Endothelial cell of umbilical vein (primary cell): ENCODE measurements at regions not wholly inside any gene's neighbourhood (a gene's known extent, or its start where the extent isn't known, plus 50 kb on each side); places are given as distances from the start of the nearest gene placed in this dataset.

Experiments
- BruUV-seq: library from RNA; stranded (reverse); fragments of 400-500 nt; replicated peaks from 2 replicates; lab custom pipeline; 2021; lab: Mats Ljungman, UMichigan
- CTCF ChIA-PET: fragments of 300-600, 350-600 bp; sonication (Branson Sonifier 250); formaldehyde crosslinking; loops from one replicate; lab custom pipeline; 2021; ENCODE audit warnings: antibody characterized with exemption, inconsistent platforms; lab: Charles Lee
- POLR2A ChIA-PET: fragments of 300-600, 350-600 bp; sonication (Branson Sonifier 250); formaldehyde crosslinking; loops from one replicate; lab custom pipeline; 2021; ENCODE audit warnings: antibody characterized with exemption, inconsistent platforms; lab: Charles Lee
- DNase-seq: peaks from one replicate; pipeline ENCODE4 v3.0.0-alpha.2; 2011; ENCODE audit warnings: low read depth, low spot score
- FAIRE-seq: peaks from 2 replicates; lab custom pipeline; 2011; peaks lifted over from hg19 to GRCh38; lab: Jason Lieb, UNC
- H2AFZ ChIP-seq: 2 replicates; pipeline ENCODE4 v1.6.0; 2012; ENCODE audit warnings: low read depth, low read length, control low read depth, inconsistent platforms
- H3K27ac ChIP-seq: 2 replicates; pipeline ENCODE4 v1.5.1; 2011; ENCODE audit warnings: low read depth, mild to moderate bottlenecking, control low read depth, low read length, moderate library complexity; ENCODE audit not compliant: insufficient read depth
- H3K27me3 ChIP-seq, 2 experiments: 2 replicates each; pipeline versions ENCODE4 v1.6.0 to v1.6.1; 2011; ENCODE audit warnings: low read length in 2 of 2, mixed read lengths in 1 of 2; ENCODE audit not compliant: control insufficient read depth in 2 of 2, insufficient read depth in 2 of 2
- H3K36me3 ChIP-seq, 2 experiments: 2 replicates in 1 of 2; 3 replicates in 1 of 2; pipeline ENCODE4 v1.5.1; 2011; ENCODE audit warnings: low read length in 2 of 2, mild to moderate bottlenecking in 1 of 2, moderate library complexity in 1 of 2; ENCODE audit not compliant: control insufficient read depth in 2 of 2, insufficient read depth in 2 of 2; ENCODE audit errors: extremely low read depth in 1 of 2
- H3K4me1 ChIP-seq: 3 replicates; pipeline ENCODE4 v1.5.1; 2011; ENCODE audit warnings: mild to moderate bottlenecking, low read length; ENCODE audit not compliant: control insufficient read depth, insufficient read depth; ENCODE audit errors: extremely low read depth
- H3K4me2 ChIP-seq: 2 replicates; pipeline ENCODE4 v1.6.1; 2011; ENCODE audit warnings: low read length, control low read depth, mixed read lengths; ENCODE audit not compliant: insufficient read depth
- H3K4me3 ChIP-seq, 3 experiments: fragments of 200-600 bp in 1 of 3; sonication (generic), shearing (Covaris generic) in 1 of 3; replicated peaks in 1 of 3; 2 replicates each; pipeline ENCODE4 v1.5.1; 2011 to 2016; ENCODE audit warnings: control low read depth in 3 of 3, low read length in 3 of 3, mild to moderate bottlenecking in 2 of 3, inconsistent platforms in 1 of 3, low read depth in 1 of 3, moderate library complexity in 1 of 3; ENCODE audit not compliant: insufficient read depth in 1 of 3
- H3K79me2 ChIP-seq: 2 replicates; pipeline ENCODE4 v1.6.0; 2012; ENCODE audit warnings: low read length, inconsistent platforms; ENCODE audit not compliant: control insufficient read depth, insufficient read depth
- H3K9ac ChIP-seq: replicated peaks from 2 replicates; pipeline ENCODE3; 2011; ENCODE audit warnings: low read length, control low read depth; ENCODE audit not compliant: insufficient read depth; ENCODE audit errors: extremely low read depth
- H3K9me1 ChIP-seq: replicated peaks from 3 replicates; pipeline ENCODE4 v1.6.0; 2011; ENCODE audit warnings: mild to moderate bottlenecking, low read length; ENCODE audit not compliant: control insufficient read depth, insufficient read depth; ENCODE audit errors: extremely low read depth
- H3K9me3 ChIP-seq: replicated peaks from 2 replicates; pipeline ENCODE4 v1.5.1; 2012; ENCODE audit warnings: low read length, inconsistent platforms; ENCODE audit not compliant: control insufficient read depth, insufficient read depth
- H4K20me1 ChIP-seq: replicated peaks from 2 replicates; pipeline ENCODE3; 2011; ENCODE audit warnings: mild to moderate bottlenecking, low read length; ENCODE audit not compliant: control insufficient read depth, insufficient read depth; ENCODE audit errors: extremely low read depth
- EZH2 ChIP-seq: IDR thresholded peaks from 2 replicates; pipeline ENCODE4 v1.6.1; 2012; ENCODE audit warnings: borderline replicate concordance, low read depth, mild to moderate bottlenecking, moderate library complexity, low read length, inconsistent platforms; ENCODE audit not compliant: severe bottlenecking
- FOS ChIP-seq: IDR thresholded peaks from 2 replicates; pipeline ENCODE4 v1.6.1; 2011; ENCODE audit warnings: mild to moderate bottlenecking, low read length, moderate library complexity, borderline replicate concordance; ENCODE audit not compliant: insufficient read depth
- GATA2 ChIP-seq: IDR thresholded peaks from 2 replicates; pipeline ENCODE4 v1.7.0; 2011; ENCODE audit warnings: low read depth, mild to moderate bottlenecking, moderate library complexity, mixed read lengths, low read length; ENCODE audit not compliant: insufficient read length, insufficient read depth
- JUN ChIP-seq: IDR thresholded peaks from 2 replicates; pipeline ENCODE4 v1.6.1; 2011; ENCODE audit warnings: borderline replicate concordance, low read depth; ENCODE audit not compliant: insufficient read length, insufficient read depth
- MYC ChIP-seq: IDR thresholded peaks from one replicate; pipeline ENCODE4 v1.6.1; 2011; ENCODE audit warnings: mild to moderate bottlenecking, low read depth, low read length
- POLR2A ChIP-seq: IDR thresholded peaks from 2 replicates; pipeline ENCODE4 v1.6.1; 2012; ENCODE audit warnings: low read depth, mild to moderate bottlenecking, control low read depth, low read length
- POLR2AphosphoS5 ChIP-seq: IDR thresholded peaks from 2 replicates; pipeline ENCODE4 v1.6.1; 2012; ENCODE audit warnings: low read depth, mild to moderate bottlenecking, control low read depth, low read length, moderate library complexity; ENCODE audit not compliant: insufficient read depth
- dilution Hi-C: fragments of 300-500 bp; cut with MboI; formaldehyde crosslinking; loops from one replicate; pipeline ENCODE4 v1.15.0; 2019; ENCODE audit warnings: low sequenced_read_pairs; ENCODE audit not compliant: extremely low pct_ligation_motif_present
- intact Hi-C: fragments of 100-400 bp; cut with micrococcal nuclease; formaldehyde crosslinking; loops from one replicate; pipeline ENCODE4 v1.10.0; 2022
- TF ChIP-seq, protein P1 (sequence below): IDR thresholded peaks from 2 replicates; pipeline ENCODE4 v1.6.1; 2011; ENCODE audit not compliant: insufficient read depth, insufficient read length
- TF ChIP-seq, protein P2 (sequence below), 2 donors: IDR thresholded peaks; 1 replicate in 1 of 2; 2 replicates in 1 of 2; pipeline ENCODE4 v1.5.1; 2011; ENCODE audit warnings: low read length in 2 of 2, mild to moderate bottlenecking in 2 of 2, moderate library complexity in 2 of 2, control low read depth in 1 of 2, inconsistent platforms in 1 of 2, low read depth in 1 of 2; ENCODE audit not compliant: insufficient read depth in 1 of 2; ENCODE audit errors: extremely low read depth in 1 of 2

DNA sequence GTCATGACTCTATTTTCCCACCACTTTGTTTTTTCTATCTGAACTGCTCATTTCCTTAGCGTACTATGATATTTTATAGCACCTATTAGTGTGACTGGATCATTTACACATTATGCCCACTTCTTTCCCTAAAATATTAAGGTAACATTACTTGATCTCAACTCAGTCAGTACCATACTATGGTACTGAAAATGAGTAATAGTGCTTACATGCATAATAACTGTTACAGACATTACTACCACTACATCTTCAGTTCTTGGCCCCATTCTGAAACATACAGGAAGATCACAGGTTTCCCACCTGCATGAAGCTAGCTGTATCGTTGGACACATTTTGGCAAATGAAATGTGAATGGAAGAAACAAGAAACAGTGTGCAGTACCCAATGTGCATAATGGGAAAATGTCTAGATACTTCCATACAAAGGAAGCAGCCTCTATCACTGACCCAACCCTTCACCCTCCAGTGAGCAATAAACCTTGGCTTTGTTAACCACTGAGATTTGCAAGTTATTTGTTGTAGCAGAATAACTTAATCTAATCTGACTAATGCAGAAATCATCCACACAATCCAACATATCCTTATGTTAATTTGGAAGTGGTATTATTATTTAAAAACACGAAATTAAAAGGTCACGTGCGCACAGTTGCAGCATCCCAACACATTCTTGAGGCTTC, 108.6 kb upstream of the DOK5 start:
- no peak for FAIRE-seq
- no TSS peak for BruUV-seq

More for the DNA sequence above, 108.6 kb upstream of the DOK5 start:
- H3K4me2 ChIP-seq = no peak overlapping the region
- H4K20me1 ChIP-seq = no peaks in the 10 kb centered on the region
- no peak for DNase-seq
- H3K27ac ChIP-seq = no peak overlapping the region
- H3K4me1 ChIP-seq = no peaks in the 10 kb centered on the region
- TF ChIP-seq GATA2 (no peak), POLR2AphosphoS5 (no peak), FOS (no peak), MYC (no peak), EZH2 (no peak), POLR2A (no peak), JUN (no peak)
- TF ChIP-seq, protein P1, sequence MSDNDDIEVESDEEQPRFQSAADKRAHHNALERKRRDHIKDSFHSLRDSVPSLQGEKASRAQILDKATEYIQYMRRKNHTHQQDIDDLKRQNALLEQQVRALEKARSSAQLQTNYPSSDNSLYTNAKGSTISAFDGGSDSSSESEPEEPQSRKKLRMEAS = no peak
- TF ChIP-seq, protein P2, sequence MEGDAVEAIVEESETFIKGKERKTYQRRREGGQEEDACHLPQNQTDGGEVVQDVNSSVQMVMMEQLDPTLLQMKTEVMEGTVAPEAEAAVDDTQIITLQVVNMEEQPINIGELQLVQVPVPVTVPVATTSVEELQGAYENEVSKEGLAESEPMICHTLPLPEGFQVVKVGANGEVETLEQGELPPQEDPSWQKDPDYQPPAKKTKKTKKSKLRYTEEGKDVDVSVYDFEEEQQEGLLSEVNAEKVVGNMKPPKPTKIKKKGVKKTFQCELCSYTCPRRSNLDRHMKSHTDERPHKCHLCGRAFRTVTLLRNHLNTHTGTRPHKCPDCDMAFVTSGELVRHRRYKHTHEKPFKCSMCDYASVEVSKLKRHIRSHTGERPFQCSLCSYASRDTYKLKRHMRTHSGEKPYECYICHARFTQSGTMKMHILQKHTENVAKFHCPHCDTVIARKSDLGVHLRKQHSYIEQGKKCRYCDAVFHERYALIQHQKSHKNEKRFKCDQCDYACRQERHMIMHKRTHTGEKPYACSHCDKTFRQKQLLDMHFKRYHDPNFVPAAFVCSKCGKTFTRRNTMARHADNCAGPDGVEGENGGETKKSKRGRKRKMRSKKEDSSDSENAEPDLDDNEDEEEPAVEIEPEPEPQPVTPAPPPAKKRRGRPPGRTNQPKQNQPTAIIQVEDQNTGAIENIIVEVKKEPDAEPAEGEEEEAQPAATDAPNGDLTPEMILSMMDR (IDR thresholded peaks at IDR 0.05; ENCODE audit: extremely low read depth in 1 of 2, insufficient read depth in 1 of 2, low read depth in 1 of 2, low read length in 2 of 2) = no peak
- intact Hi-C loops = no loop called here
- POLR2A ChIA-PET = no interaction called here
- no peaks in the 10 kb centered on the region for H3K9me1 ChIP-seq
- H3K79me2 ChIP-seq = no peaks in the 10 kb centered on the region
- no peak overlapping the region for H3K9ac ChIP-seq
- no peak overlapping the region for H2AFZ ChIP-seq
- no peaks in the 10 kb centered on the region for H3K9me3 ChIP-seq
- CTCF ChIA-PET = no interaction called here
- dilution Hi-C loops = no loop called here
- no peak overlapping the region for H3K4me3 ChIP-seq
- H3K27me3 ChIP-seq = no peaks in the 10 kb centered on the region
- H3K36me3 ChIP-seq = no peaks in the 10 kb centered on the region
